Panc1 (cell line): ENCODE measurements at regions not wholly inside any gene's neighbourhood (a gene's known extent, or its start where the extent isn't known, plus 50 kb on each side); places are given as distances from the start of the nearest gene placed in this dataset.

ENCODE experiments used
- ATAC-seq: fragments of 200-7000 bp; cut with Tn5 transposase; 2 replicates; pipeline ENCODE4 v1.9.1; 2020; ENCODE audit warnings: mild to moderate bottlenecking, moderate library complexity
- BruUV-seq: library from RNA; stranded (reverse); fragments of 400-500 nt; replicated peaks from 2 replicates; lab custom pipeline; 2021; lab: Mats Ljungman, UMichigan
- CTCF ChIA-PET: fragments of 300-600 bp; sonication (Branson Sonifier 250); formaldehyde crosslinking; loops from one replicate; lab custom pipeline; 2022; ENCODE audit warnings: antibody characterized with exemption; lab: Charles Lee
- POLR2A ChIA-PET: fragments of 300-600 bp; sonication (Branson Sonifier 250); formaldehyde crosslinking; loops from one replicate; lab custom pipeline; 2022; ENCODE audit warnings: antibody characterized with exemption; lab: Charles Lee
- DNase-seq: peaks from one replicate; pipeline ENCODE4 v3.0.0-alpha.2; 2010; ENCODE audit warnings: low read depth, low spot score
- H3K27ac ChIP-seq: 2 replicates; pipeline ENCODE4 v1.5.1; 2011; ENCODE audit warnings: mild to moderate bottlenecking, low read length, inconsistent platforms
- H3K27me3 ChIP-seq: fragments of 200-500 bp; sonication (Bioruptor generic); 2 replicates; pipeline ENCODE4 v1.6.0; 2014; ENCODE audit warnings: low read length, inconsistent platforms; ENCODE audit not compliant: control insufficient read depth, insufficient read depth
- H3K36me3 ChIP-seq: fragments of 200-500 bp; sonication (Bioruptor generic); 2 replicates; pipeline ENCODE4 v1.5.1; 2014; ENCODE audit warnings: inconsistent platforms, mild to moderate bottlenecking, low read length, moderate library complexity; ENCODE audit not compliant: control insufficient read depth, insufficient read depth
- H3K4me1 ChIP-seq: 2 replicates; pipeline ENCODE4 v1.5.1; 2011; ENCODE audit warnings: inconsistent platforms, mild to moderate bottlenecking, low read length, moderate library complexity; ENCODE audit not compliant: control insufficient read depth, insufficient read depth
- H3K4me3 ChIP-seq, 2 experiments: 2 replicates each; pipeline ENCODE4 v1.5.1; 2011 to 2012; ENCODE audit warnings: low read depth in 2 of 2, low read length in 2 of 2, mild to moderate bottlenecking in 2 of 2, inconsistent platforms in 1 of 2, moderate library complexity in 1 of 2
- H3K9me3 ChIP-seq: fragments of 200-500 bp; sonication (Bioruptor generic); 2 replicates; pipeline ENCODE4 v1.5.1; 2014; ENCODE audit warnings: low read depth, mild to moderate bottlenecking, inconsistent platforms, low read length, moderate library complexity; ENCODE audit not compliant: control insufficient read depth, insufficient read depth
- CTCF ChIP-seq: fragments of 450-650 bp; IDR thresholded peaks from 2 replicates; pipeline ENCODE4 v1.5.1; 2017; ENCODE audit warnings: mild to moderate bottlenecking
- POLR2AphosphoS5 ChIP-seq: IDR thresholded peaks from 2 replicates; pipeline ENCODE4 v1.6.1; 2012; ENCODE audit warnings: mild to moderate bottlenecking, low read depth, low read length, moderate library complexity
- SIN3A ChIP-seq: IDR thresholded peaks from 2 replicates; pipeline ENCODE4 v1.6.1; 2012; ENCODE audit warnings: low read depth, mild to moderate bottlenecking, low read length, moderate library complexity, borderline replicate concordance; ENCODE audit not compliant: insufficient read depth
- TCF7L2 ChIP-seq: IDR thresholded peaks from 2 replicates; pipeline ENCODE4 v1.6.1; 2011; ENCODE audit warnings: mild to moderate bottlenecking, low read depth, low read length, inconsistent platforms
- in situ Hi-C: cut with HindIII; loops from 2 replicates; pipeline ENCODE4 v1.10.0; 2016; ENCODE audit warnings: low sequenced_read_pairs, low pct_unique_long_range_greater_than_20kb
- intact Hi-C: fragments of 100-400 bp; cut with micrococcal nuclease; formaldehyde crosslinking; loops from one replicate; pipeline ENCODE4 v1.10.0; 2022; ENCODE audit not compliant: unreplicated experiment
- TF ChIP-seq, protein P1 (sequence below), 2 experiments: IDR thresholded peaks; 2 replicates each; pipeline ENCODE4 v1.6.1; 2011 to 2012; ENCODE audit warnings: low read depth in 2 of 2, control low read depth in 1 of 2, low read length in 1 of 2, mild to moderate bottlenecking in 1 of 2, moderate library complexity in 1 of 2; ENCODE audit not compliant: insufficient read depth in 1 of 2

GRCh38 chr11:96697466-96697865 lies 307.7 kb downstream of the JRKL start:
- Histone ChIP-seq H3K9me3 (no peaks in the 10 kb centered on the region), H3K4me3 (no peak overlapping the region), H3K4me1 (no peaks in the 10 kb centered on the region), H3K36me3 (no peaks in the 10 kb centered on the region), H3K27ac (no peak overlapping the region), H3K27me3 (no peaks in the 10 kb centered on the region)
- intact Hi-C loops (no loop called here), in situ Hi-C loops (no loop called here)
- no peak for DNase-seq
- TF ChIP-seq SIN3A (no peak), CTCF (no peak), TCF7L2 (no peak), POLR2AphosphoS5 (no peak)
- TF ChIP-seq, protein P1, sequence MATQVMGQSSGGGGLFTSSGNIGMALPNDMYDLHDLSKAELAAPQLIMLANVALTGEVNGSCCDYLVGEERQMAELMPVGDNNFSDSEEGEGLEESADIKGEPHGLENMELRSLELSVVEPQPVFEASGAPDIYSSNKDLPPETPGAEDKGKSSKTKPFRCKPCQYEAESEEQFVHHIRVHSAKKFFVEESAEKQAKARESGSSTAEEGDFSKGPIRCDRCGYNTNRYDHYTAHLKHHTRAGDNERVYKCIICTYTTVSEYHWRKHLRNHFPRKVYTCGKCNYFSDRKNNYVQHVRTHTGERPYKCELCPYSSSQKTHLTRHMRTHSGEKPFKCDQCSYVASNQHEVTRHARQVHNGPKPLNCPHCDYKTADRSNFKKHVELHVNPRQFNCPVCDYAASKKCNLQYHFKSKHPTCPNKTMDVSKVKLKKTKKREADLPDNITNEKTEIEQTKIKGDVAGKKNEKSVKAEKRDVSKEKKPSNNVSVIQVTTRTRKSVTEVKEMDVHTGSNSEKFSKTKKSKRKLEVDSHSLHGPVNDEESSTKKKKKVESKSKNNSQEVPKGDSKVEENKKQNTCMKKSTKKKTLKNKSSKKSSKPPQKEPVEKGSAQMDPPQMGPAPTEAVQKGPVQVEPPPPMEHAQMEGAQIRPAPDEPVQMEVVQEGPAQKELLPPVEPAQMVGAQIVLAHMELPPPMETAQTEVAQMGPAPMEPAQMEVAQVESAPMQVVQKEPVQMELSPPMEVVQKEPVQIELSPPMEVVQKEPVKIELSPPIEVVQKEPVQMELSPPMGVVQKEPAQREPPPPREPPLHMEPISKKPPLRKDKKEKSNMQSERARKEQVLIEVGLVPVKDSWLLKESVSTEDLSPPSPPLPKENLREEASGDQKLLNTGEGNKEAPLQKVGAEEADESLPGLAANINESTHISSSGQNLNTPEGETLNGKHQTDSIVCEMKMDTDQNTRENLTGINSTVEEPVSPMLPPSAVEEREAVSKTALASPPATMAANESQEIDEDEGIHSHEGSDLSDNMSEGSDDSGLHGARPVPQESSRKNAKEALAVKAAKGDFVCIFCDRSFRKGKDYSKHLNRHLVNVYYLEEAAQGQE (IDR thresholded peaks at IDR 0.05; ENCODE audit: insufficient read depth in 1 of 2, low read depth in 2 of 2, low read length in 1 of 2), result no peak
- ATAC-seq, result no peak
- no TSS peak for BruUV-seq
- CTCF ChIA-PET, result no interaction called here
- POLR2A ChIA-PET, result interaction anchor here (0.7 kb wide), 1 partner anchor 233 kb away, joined by 4 read pairs; no protein-coding TSS in a partner anchor

- TF ChIP-seq POLR2AphosphoS5 (no peak), TCF7L2 (no peak), SIN3A (no peak), CTCF (no peak)
- TF ChIP-seq, protein P1 (IDR thresholded peaks at IDR 0.05; ENCODE audit: insufficient read depth in 1 of 2, low read depth in 2 of 2, low read length in 1 of 2), result no peak
- intact Hi-C loops, result no loop called here
- Histone ChIP-seq H3K4me1 (no peaks in the 10 kb centered on the region), H3K36me3 (no peaks in the 10 kb centered on the region), H3K4me3 (no peak overlapping the region), H3K27ac (no peak overlapping the region), H3K9me3 (no peaks in the 10 kb centered on the region), H3K27me3 (no peaks in the 10 kb centered on the region)
- in situ Hi-C loops, result no loop called here
- ATAC-seq (no peak), DNase-seq (no peak)
- POLR2A ChIA-PET, result no interaction called here
- CTCF ChIA-PET, result no interaction called here
- BruUV-seq, result no TSS peak
These were observed 315.0 kb downstream of the JRKL start for GRCh38 chr11:96704847-96705246.
